GM19035 (cell line): ENCODE measurements at regions not wholly inside any gene's neighbourhood (a gene's known extent, or its start where the extent isn't known, plus 50 kb on each side); places are given as distances from the start of the nearest gene placed in this dataset.
"Not testable (repeated sequence)": the region's sequence is repeated elsewhere in the genome, so short reads cannot be mapped to it uniquely, and the experiment has no call there.

Experiments
- ATAC-seq: cut with Tn5 transposase; IDR thresholded peaks from one replicate; pipeline ENCODE4 v1.9.1; 2021; ENCODE audit not compliant: unreplicated experiment

DNA sequence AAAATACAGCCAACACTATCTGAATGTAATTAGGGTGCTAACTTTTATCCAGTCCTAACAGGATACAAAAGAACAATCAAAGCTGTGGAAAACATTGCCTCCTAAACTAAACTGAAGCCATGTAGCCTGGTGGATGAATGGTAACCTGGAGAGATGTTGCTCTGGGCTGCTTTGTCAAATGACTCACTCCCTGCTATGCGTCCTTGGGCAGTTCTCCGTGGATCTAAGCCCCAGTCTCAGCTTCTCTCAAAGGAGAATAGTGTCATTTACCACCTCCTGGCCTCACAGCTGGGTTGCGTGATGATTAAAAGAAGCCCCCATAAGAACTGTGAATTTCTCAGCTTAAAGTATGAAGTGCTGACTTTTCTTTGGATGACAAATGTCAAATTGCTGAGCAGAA, 203.7 kb downstream of the ICOS start:
- no peak for ATAC-seq

DNA sequence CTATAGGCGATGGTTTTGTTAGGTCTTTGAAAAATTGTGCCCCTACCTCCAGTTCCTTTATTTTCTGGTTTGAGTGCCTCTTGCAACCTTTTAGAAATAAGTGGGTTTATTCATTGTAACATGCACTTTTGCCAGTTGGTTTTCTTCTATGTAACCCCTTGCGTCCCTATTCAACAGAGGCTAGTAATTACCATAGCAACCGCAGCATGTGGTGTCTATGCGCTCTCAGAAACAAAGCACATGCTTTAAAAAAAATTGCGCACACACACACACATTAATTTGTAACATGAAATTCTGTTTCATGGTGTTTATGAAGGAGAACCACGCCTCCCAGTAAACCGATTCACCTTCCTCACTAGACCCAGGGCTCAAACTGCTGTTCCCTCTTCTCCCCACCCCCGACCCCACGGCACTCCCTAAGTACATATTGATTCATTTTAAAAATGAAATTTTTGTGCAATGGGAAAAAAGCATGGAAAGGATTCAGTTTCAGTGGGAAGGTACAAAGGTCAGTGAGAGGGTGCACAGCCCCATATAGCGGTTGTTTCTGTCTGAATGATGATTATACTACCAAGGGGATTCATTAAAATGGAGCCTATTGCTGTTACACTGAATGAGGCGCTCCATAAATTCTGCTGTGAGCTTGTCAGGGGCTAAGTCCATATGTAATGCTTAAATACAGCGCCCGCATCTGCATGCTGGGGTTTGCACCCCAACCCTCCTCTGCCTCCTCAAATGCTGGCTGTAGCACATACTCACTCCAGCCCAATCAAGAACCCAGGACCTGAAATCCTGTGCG, 206.9 kb downstream of the ICOS start:
- ATAC-seq = no peak

DNA sequence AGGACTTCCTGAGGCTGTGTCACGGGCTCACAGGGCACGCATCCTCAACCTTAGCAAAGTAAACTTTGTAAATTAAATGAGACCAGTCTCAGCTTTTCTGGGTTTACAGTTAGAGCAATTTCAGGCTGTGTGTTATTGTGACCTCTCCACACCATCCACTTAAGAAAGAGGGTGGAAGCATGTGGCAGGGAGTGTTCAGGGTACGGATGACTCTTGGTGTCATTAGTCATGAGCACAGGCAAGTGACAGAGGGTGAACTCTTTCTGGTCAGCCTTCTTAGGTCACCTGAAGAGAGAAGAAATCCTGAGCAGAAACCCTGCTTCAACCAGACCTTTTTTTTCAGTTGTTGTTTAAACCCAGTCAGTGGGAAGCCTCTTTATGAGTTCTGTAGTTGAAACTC, 207.9 kb downstream of the ICOS start:
- no peak for ATAC-seq

DNA sequence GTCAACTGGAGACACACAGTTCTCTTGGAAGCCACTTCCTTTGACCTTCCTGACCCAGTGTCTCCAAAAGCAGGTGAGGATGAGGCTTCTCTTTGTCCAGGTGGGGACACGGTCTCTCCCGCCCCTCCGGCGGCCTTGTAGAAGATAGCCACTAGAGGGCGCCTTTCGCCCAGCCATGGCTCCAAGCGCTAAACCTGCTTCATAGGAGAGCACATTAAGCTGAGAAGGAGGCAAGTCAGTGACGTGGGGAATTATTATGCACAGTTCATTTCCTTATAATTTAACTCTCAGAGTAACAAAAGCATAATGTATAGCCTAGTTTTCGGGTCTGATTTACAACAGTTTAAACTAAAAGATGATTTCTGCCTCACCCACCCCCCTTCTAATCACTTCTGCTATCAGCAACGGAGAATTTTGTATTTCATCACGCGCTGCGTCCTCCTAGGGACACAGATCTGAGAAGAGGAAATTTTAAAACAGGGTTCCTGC, 208.7 kb downstream of the ICOS start:
- peak; percentile 98 for ATAC-seq

DNA sequence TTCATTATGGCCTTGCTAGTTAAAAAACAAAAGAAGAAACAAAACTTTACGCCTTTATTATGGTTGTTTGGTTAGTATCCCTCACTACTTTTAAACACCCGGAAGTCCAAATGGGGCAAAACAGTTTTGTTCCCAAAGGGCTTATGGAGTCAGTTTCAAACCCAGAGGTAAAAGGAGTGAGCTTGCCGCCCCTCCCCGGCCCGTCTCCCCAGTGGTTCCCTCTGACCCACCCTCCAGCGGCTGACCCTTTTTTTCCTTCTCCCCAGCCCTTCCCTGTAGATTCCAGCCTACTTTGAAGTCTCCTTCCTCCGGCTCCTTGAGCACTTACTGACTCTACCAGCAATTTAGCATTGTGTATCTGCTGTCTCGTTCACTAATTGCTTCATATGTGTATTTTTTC, 209.2 kb downstream of the ICOS start:
- no peak for ATAC-seq

DNA sequence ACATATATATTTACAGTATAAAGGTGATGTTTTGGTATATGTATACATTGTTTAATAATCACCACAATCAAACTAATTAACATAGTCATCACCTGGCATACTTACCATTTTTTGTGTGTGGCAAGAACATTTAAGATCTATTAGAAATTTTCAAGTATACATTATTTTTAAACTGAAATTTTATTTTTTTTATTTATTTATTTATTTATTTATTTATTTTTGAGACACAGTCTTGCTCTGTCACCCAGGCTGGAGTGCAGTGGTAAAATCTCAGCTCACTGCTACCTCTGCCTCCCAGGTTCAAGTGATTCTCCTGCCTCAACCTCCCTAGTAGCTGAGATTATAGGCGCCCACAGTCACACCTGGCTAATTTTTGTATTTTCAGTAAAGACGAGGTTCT, 210.5 kb downstream of the ICOS start:
- not testable (repeated sequence) for ATAC-seq

DNA sequence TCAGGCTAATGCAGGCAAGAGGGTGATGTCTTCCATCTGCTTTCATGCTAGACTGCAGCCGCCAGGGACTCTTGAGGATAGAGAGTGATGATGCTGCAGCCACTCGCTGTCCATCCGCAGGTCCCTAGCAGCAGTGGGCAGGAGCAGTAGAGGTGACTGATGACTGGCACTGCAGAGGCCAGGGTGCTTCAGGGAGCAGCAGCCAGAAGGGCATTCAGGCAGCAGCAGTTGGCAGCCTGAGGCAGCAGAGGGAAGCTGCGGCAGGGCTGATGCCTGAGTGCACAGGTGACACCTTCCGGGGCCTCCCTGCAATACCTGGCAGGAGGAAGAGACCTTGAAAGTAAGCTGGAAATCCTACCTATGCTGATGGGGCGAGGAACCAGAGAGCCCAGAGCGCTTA, 214.2 kb downstream of the ICOS start:
- ATAC-seq = no peak

DNA sequence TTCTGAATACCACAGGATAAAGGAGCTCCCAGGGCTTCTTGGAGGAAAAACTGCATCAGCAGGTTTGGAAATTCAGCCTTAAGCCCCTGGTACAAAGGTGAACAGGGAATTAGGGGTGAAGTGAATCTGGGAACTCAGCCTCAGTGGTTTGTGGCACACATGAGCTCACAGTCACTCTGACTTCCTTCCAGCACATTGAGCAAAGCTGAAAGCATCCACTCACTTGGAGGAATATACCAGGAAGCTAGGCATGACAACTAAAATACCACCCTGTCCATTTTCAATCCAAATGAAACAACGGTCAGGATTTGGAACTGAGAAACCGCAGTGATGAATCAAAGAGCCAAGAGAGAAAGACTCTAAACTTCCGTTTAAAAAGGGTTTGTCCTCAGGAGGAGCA, 216.1 kb downstream of the ICOS start:
- no peak for ATAC-seq

DNA sequence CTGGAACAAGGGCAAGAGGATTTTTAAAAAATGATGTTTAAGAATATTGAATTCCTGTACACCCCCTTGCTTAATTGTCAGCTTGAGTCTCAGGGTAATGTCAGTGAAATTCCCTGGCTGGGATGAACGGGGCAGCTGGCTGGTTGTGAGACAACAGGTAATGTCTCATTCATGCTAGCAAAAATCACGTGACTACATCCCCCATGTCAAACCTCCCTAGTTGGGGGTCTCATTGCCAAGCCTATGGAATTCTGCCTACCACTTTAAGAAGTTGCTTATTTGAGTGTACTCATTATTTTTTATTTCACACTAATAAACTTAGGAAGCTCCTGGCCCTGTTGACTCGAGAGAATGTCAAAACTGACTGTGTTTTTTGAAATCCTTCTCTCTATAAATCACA, 218.3 kb downstream of the ICOS start:
- no peak for ATAC-seq

DNA sequence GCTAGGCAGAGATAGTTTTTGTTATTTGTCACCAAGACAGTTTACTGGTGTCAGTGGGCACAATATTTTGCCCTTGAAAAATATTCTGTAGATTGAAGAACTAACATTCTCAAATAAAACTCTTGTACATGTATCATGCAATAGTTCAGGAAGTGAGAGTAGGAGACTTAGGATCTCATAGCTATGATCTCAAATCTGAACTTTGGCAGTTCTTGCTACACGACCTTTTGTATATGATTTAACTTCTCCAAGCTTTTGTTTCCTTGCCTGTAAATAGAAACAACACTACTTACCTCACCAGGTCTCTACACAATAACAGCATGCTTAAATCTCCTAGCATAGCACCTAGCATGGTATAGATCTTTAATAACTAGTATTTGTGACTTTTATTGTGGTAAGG, 219.9 kb downstream of the ICOS start:
- ATAC-seq = no peak

DNA sequence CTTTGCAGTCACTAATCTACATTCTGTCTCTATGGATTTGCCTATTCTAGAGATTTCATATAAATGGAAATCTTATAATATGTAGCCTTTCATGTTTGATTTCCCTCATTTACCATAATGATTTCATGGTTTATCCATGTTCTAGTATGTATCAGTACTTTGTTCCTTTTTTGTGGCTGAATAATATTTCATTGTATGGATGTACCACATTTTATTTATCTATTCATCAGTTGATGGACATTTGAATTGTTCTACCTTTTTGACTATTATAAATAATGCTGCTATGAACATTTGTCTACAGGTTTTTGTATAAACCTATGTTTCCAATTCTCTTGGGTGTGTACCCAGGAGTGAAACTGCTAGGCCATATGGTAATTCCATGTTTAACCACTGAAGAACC, 221.1 kb downstream of the ICOS start:
- ATAC-seq = no peak

DNA sequence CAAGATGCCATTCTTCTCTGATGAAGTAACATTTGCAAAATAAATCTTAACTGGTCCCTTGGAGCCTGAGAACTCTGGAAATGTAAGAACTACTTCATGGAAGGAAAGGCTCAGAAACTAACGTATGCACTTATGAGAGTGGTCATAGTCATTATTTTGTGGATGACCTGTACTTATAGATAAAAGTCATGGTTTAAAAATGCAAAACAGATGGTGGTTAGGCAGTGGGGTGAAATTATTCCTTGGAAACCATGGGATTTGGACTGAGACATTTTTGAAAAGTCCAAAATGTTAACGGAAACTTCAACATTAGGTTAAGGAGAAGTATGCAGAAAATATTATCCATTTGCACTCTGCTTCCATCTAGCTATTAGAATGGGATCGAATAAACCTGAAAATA, 223.0 kb downstream of the ICOS start:
- no peak for ATAC-seq

DNA sequence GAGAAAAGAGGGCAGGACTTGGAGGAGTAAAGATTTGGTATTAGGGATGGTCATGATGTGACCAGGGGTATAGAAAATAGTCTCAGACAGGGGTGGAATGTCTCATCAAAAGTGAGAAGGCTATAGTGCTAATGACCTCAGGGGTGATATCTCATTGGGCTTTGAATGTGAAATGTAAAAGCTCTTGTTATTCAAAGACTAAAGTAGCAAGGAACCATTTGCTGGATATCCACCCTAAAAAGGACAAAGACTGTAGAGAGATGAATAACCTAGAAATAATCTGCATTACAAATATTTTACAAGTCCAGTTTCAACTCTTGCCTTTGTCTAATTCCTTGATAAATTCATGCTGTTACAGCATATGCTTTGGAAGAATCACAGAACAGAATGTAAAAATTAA, 224.4 kb downstream of the ICOS start:
- ATAC-seq = no peak

DNA sequence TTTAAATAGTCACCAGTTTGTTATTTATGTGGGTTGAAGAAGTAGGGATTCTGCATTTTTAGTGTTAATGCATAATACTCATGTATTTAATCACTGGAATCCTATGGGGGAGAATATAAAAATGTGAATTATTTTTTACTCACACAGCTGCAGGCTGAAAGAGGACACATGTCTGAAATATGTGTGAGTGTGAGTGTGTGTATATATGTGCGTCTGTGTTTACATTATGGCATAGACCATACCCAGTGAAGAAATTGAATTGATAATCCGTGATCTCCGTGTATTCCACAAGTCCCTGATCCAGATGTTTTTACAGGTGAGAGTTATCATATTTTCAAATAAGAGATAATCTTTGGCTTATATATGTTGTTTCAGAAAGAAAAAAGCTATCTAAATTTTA, 225.3 kb downstream of the ICOS start:
- no peak for ATAC-seq

DNA sequence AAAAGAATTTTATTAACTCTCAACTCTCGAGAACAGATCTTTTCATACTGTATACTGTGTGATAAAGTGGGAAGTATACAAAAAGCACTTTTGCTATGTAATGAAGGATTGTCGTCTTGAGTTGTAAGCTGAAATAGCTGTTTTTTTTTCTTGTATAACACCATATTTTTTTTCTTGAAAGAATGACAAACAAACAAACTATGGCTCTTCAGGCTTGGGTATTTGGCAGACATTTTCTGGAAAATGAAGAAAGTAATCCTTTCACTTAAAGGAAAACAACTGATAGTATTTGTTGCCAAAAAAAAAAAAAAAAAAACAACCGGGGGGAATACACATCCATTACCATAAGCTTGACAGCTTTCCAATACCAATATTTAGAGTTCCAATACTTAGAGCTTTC, 230.4 kb downstream of the ICOS start:
- ATAC-seq = no peak

DNA sequence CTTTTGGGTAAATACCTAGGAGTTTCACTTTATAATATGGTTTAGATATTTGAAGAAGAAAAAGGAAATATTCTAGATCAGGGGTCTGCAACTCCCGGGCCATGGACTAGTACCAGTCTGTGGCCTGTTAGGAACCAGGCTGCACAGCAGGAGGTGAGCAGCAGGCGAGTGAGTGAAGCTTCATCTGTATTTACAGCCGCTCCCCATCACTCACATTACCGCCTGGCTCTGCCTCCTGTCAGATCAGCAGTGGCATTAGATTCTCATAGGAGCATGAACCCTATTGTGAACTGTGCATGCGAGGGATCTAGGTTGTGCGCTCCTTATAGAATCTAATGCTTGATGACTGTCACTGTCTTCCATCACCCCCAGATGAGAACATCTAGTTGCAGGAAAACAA, 231.1 kb downstream of the ICOS start:
- not testable (repeated sequence) for ATAC-seq

DNA sequence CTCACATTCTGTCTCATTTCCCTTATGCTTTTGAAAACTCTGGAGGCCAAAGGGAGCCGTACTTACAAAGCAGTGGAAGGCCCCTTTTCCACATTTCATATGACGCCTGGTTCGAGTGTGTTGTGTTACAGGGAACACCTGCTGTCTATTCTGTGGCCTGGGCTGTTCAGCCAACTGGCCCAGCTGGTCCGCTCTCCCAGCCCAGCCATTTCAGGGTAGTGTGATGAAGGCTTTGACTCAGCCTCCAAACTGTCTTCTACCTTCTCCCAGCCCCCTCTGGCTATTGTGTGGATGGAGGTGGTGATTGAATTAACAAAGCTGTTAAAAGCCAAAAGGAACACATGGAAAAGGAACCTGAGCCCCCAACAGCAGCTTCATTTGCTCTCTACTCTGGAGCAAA, 233.8 kb downstream of the ICOS start:
- no peak for ATAC-seq

DNA sequence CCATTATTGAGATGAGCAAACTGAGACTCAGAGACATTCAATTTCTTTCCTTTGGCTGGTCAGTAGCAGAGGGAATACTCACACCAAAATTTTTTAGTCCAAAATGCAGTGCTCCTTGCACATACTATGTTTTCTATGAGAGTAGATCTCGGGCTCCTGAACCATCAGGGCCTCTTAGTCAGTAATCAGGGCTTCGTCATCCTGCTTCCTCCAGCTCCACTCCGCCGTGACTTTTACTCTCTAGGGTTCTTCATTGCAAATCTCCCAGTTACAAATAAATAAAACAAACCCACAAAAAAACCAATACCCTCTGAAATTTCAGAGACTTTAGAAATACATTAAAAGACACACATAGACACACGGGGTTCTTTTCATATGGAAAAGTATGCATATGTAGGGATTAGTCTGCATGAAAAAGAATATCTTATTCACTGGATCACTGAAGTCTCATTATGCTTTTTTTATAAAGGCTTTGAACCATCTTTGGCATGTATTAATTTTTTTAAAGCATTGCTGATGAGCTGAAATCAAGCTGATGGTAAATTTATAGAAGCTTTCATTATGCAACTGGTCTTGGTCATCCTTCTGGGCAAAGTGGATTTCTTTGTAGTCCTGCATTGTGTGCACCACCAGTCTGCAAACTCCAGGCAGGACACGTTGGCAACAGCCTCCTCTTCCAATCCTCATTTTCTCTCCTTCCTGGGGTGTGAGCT, 235.0 kb downstream of the ICOS start:
- ATAC-seq = no peak

DNA sequence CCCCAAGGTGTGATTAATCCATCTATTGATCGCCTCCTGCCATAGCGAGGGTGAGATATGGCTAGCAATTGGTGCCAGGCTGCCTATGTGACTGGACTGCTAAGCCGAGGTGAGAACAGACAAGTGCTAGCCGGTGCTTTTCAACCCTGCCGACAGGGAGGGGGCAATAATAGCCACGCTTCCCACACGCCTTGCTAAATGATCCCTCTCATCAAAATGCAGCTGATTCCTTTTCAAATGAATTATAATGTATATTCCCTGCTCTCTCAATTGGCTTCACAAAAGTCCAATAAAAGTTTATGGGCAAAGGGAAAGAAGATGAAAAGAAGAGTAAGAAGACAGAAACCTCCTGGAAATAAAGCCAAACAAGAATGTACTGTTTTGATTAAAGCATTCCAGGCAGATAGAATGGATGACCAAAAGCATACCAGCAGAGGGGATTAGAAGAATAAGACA, 235.6 kb downstream of the ICOS start:
- ATAC-seq = no peak

DNA sequence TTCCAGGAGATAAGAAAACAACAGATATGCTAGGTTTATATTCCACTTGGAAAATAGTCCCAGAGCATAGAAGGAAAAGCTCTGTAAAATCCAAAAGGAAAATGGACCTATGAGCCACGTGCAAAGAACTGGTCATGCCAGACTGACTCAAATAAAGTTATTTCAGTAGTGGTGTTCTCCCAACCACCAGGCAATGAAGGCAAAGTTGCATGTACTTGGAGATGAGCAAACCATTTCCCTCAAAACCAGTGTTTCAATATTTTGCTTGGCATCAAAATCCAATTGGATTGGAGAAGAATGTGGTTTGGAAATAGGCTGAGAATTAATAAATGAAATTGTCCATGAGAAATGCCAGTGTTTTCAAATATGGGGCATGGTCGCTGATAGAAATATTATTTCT, 237.5 kb downstream of the ICOS start:
- no peak for ATAC-seq

DNA sequence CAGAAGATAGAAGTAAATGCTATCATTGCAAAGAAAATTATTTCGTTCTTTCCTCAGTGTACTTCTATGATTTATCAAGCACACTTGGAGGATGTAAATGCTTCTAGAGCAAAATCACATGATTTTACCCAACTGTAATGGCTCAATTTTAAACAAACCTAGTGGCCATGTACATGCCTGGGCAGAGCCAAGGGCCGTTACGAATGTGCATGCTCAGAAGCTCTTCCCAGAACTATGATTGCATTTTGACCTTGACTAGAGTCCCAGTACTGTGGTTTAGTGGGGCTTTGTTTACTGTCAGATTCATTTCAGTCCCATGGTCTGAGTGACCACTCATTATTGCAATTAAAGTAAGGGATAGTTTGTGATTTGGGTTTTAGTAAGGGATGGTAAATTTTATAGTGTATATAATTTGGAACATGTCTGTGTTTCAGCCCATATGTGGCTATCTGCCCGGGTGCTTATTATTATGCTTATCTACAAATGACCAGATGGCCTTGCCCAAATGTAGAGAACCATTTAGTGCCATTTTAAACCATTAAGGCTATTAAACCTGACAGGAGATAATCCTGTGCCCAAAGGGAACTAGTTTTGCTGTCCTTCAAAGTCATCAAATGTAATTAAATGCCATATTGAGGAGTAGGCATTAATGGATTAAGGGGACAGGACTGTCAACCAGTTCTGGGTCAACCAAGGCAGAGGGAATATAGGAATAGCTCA, 239.1 kb downstream of the ICOS start:
- ATAC-seq = no peak

DNA sequence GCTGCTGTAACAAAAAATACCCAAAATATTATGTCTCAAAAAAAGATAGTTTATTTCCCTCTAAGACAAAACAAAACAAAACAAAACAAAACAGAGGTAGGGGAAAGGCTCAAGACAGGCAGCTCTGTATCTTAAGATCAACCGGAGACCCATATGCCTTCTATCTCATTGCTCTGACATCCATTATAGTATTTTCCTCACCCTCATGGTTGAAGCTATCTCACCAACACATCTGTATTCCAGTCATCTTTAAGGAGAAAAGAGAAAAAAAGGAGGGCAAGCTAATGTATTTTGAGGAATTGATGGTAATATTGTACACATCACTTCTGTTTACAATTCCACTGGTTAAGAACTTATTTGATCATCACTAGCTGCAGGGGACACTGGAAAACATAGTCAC, 239.7 kb downstream of the ICOS start:
- no peak for ATAC-seq
